GM12864 (cell line): ENCODE measurements at regions not wholly inside any gene's neighbourhood (a gene's known extent, or its start where the extent isn't known, plus 50 kb on each side); places are given as distances from the start of the nearest gene placed in this dataset.

Source experiments
- DNase-seq: peaks from one replicate; pipeline ENCODE4 v3.0.0-alpha.2; 2011; ENCODE audit warnings: low read depth
- H3K4me3 ChIP-seq: 2 replicates; pipeline ENCODE4 v1.5.1; 2011; ENCODE audit warnings: mild to moderate bottlenecking, low read depth, low read length, control low read depth
- TF ChIP-seq, protein P1 (sequence below): IDR thresholded peaks from 2 replicates; pipeline ENCODE4 v1.5.1; 2011; ENCODE audit warnings: low read depth, mild to moderate bottlenecking, moderate library complexity, low read length, control low read depth, inconsistent platforms; ENCODE audit errors: missing control alignments

- H3K4me3 ChIP-seq, result no peak overlapping the region
- no peak for DNase-seq
Measured at GRCh38 chr10:30765616-30766015, 136.1 kb upstream of the LYZL2 start.

DNA sequence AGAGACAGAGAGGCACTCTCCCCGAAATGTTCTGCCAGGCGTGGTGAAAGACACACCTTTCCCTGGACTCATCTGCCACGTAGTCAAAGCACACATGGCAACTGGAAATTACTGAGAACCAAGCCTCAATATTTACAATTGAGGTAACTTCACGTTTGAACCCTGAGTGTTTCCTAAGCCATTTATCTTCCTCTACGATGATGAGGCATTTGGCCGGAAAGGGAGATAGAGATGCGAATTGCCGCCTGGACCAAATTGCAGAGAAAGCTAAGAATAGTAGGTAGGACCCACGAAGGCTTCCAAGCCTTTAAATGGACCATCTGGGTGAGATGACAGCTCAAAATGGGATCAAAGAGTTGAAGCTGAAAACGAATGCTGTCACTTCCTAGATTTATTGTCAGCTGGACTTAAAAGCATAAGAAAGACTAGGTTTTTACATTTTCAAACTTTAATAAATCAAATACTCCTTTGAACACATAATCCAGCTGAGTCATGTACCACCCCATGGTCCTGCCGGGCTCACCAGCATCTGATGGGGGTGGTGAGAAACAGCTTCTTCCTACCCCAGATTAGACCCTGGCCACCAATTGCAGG lies 135.6 kb upstream of the LYZL2 start:
- TF ChIP-seq, protein P1, sequence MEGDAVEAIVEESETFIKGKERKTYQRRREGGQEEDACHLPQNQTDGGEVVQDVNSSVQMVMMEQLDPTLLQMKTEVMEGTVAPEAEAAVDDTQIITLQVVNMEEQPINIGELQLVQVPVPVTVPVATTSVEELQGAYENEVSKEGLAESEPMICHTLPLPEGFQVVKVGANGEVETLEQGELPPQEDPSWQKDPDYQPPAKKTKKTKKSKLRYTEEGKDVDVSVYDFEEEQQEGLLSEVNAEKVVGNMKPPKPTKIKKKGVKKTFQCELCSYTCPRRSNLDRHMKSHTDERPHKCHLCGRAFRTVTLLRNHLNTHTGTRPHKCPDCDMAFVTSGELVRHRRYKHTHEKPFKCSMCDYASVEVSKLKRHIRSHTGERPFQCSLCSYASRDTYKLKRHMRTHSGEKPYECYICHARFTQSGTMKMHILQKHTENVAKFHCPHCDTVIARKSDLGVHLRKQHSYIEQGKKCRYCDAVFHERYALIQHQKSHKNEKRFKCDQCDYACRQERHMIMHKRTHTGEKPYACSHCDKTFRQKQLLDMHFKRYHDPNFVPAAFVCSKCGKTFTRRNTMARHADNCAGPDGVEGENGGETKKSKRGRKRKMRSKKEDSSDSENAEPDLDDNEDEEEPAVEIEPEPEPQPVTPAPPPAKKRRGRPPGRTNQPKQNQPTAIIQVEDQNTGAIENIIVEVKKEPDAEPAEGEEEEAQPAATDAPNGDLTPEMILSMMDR, result no peak
- H3K4me3 ChIP-seq, result no peak overlapping the region
- DNase-seq, result no peak

More at GRCh38 chr10:30765616-30766015, 136.1 kb upstream of the LYZL2 start:
- TF ChIP-seq, protein P1, result no peak

- TF ChIP-seq, protein P1, result no peak
- DNase-seq, result no peak
- no peak overlapping the region for H3K4me3 ChIP-seq
Measured at GRCh38 chr10:30763918-30764317, 134.4 kb upstream of the LYZL2 start.

DNA sequence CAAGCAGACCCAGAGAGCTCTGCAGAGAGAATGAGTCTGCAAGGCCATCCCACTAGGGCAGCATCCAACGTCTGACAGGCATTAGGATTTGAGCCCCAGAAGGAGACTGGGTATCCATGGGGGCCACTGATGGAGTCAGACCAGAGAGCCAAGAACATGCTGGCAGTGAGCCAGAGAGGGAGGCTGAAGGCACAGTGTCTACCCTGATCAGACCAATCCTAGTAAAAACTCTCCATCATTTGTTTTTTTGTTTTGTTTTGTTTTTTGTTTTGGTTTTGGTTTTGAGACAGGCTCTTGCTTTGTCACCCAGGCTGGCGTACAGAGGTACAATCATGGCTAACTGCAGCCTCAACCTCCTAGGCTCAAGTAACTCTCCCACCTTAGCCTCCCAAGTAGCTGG lies 133.1 kb upstream of the LYZL2 start:
- no peak for DNase-seq
- no peak overlapping the region for H3K4me3 ChIP-seq
- TF ChIP-seq, protein P1, result no peak

DNA sequence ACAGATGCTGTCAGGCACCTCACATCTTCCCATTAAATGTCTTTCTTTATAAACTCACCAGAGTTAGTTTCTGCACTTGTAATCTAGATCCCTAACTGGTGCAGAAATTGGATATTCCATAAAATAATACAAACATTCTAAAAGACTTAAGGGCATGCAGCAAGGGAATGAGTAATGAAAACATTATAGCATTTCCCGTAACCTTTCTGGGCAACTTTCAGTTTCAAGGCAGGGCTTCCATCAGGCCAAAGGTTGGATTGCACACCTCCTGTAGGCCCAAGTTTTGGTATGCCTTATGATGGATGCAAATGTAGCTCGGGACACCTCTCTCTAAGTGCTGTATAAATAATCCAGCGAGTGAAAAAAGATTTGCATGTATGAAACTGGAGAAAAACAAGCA lies 129.9 kb upstream of the LYZL2 start:
- TF ChIP-seq, protein P1, result no peak
- no peak for DNase-seq
- no peak overlapping the region for H3K4me3 ChIP-seq

GRCh38 chr10:30758338-30758737 lies 128.8 kb upstream of the LYZL2 start:
- no peak for DNase-seq
- TF ChIP-seq, protein P1, result no peak
- H3K4me3 ChIP-seq, result no peak overlapping the region

DNA sequence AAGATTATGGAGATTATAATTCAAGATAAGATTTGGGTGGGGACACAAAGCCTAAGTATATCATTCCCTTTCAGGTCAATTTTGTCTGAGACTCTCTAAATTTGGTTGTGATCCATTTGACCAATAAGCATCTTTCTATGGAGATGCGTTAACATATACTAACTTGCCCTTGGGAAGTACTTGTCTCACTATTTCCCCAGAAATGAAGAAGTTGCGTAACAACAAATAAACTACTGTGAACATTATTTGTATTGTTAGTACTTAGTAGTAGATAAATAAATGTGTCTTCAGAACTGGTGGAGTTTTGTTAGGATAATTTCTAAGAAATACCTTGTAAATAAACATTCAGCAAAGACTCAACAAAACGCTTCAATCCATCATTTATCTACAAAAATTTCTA lies 127.3 kb upstream of the LYZL2 start:
- TF ChIP-seq, protein P1, result no peak
- no peak for DNase-seq
- no peak overlapping the region for H3K4me3 ChIP-seq
